Left lung (tissue), 4 donors: ENCODE measurements at regions not wholly inside any gene's neighbourhood (a gene's known extent, or its start where the extent isn't known, plus 50 kb on each side); places are given as distances from the start of the nearest gene placed in this dataset.

Experiments used
- ATAC-seq: fragments of 200-7000 bp; cut with Tn5 transposase; one replicate; pipeline ENCODE4 v1.9.1; 2020; ENCODE audit warnings: moderate library complexity
- DNase-seq, 4 donors: peaks; one replicate each; pipeline ENCODE4 v3.0.0-alpha.2; 2013 to 2020
- H3K27ac ChIP-seq, 2 donors: fragments of 200-600 bp; sonication (generic) in 1 of 2; one replicate each; pipeline versions ENCODE4 v1.5.0 to v1.8.0; 2020 to 2021
- H3K27me3 ChIP-seq, 2 donors: fragments of 200-600 bp; sonication (generic) in 1 of 2; one replicate each; pipeline versions ENCODE4 v1.5.0 to v1.8.0; 2020 to 2021
- H3K36me3 ChIP-seq, 2 donors: fragments of 200-600 bp; sonication (generic) in 1 of 2; one replicate each; pipeline versions ENCODE4 v1.5.0 to v1.8.0; 2020 to 2021
- H3K4me1 ChIP-seq, 2 donors: fragments of 200-600 bp; one replicate each; pipeline ENCODE4 v1.8.0; 2021
- H3K4me3 ChIP-seq, 2 donors: fragments of 200-600 bp; sonication (generic) in 1 of 2; one replicate each; pipeline versions ENCODE4 v1.5.0 to v1.8.0; 2020 to 2021; ENCODE audit warnings: mild to moderate bottlenecking in 1 of 2
- H3K9me3 ChIP-seq, 2 donors: fragments of 200-600 bp; sonication (generic) in 1 of 2; one replicate each; pipeline versions ENCODE4 v1.5.0 to v1.8.0; 2020 to 2021
- CTCF ChIP-seq, 2 donors: fragments of 200-600 bp; sonication (generic) in 1 of 2; IDR thresholded peaks; one replicate each; pipeline versions ENCODE4 v1.5.0 to v1.8.0; 2021; ENCODE audit warnings: antibody characterized with exemption in 2 of 2
- intact Hi-C, 2 donors: fragments of 100-400 bp; cut with DNase I; formaldehyde crosslinking; loops; one replicate each; pipeline versions ENCODE4 v1.11.2 to v1.14.2; 2022
- donor health status: DM: no; HTN: yes; CAD: no.
- donor health status: DM: no; HTN: no; CAD: no.

GRCh38 chr5:164608507-164608906 lies 1103.1 kb downstream of the MAT2B start:
- Histone ChIP-seq H3K27ac (no peak overlapping the region), H3K36me3 (no peaks in the 10 kb centered on the region), H3K4me3 (no peak overlapping the region), H3K9me3 (peaks cover 0 to 2% of the 10 kb centered on the region in 2 donors), H3K27me3 (no peaks in the 10 kb centered on the region), H3K4me1 (no peaks in the 10 kb centered on the region)
- no peak for TF ChIP-seq CTCF (IDR thresholded peaks at IDR 0.05)
- ATAC-seq (no peak), DNase-seq (no peak)
- intact Hi-C loops: no loop called here

- no peak for DNase-seq
- H3K36me3 ChIP-seq: no peaks in the 10 kb centered on the region
- TF ChIP-seq CTCF (IDR thresholded peaks at IDR 0.05): no peak
- no peak overlapping the region for H3K27ac ChIP-seq
- H3K4me1 ChIP-seq: no peaks in the 10 kb centered on the region
- intact Hi-C loops: no loop called here
- H3K9me3 ChIP-seq: peaks cover 0 to 2% of the 10 kb centered on the region in 2 donors
- no peaks in the 10 kb centered on the region for H3K27me3 ChIP-seq
- no peak overlapping the region for H3K4me3 ChIP-seq
- no peak for ATAC-seq
Measured at GRCh38 chr5:164610374-164610773, 1105.0 kb downstream of the MAT2B start.

- H3K9me3 ChIP-seq: no peaks in the 10 kb centered on the region
- H3K4me3 ChIP-seq: no peak overlapping the region
- H3K27me3 ChIP-seq: no peaks in the 10 kb centered on the region
- H3K36me3 ChIP-seq: no peaks in the 10 kb centered on the region
- ATAC-seq (no peak), DNase-seq (no peak)
- no peak for TF ChIP-seq CTCF (IDR thresholded peaks at IDR 0.05)
- H3K27ac ChIP-seq: no peak overlapping the region
- intact Hi-C loops: no loop called here
- no peaks in the 10 kb centered on the region for H3K4me1 ChIP-seq
Measured at GRCh38 chr5:164614707-164615106, 1109.3 kb downstream of the MAT2B start.

- Histone ChIP-seq H3K27ac (no peak overlapping the region), H3K4me1 (no peaks in the 10 kb centered on the region), H3K4me3 (no peak overlapping the region), H3K9me3 (no peaks in the 10 kb centered on the region), H3K27me3 (no peaks in the 10 kb centered on the region), H3K36me3 (no peaks in the 10 kb centered on the region)
- no peak for DNase-seq
- TF ChIP-seq CTCF (IDR thresholded peaks at IDR 0.05): no peak
- no peak for ATAC-seq
- intact Hi-C loops: no loop called here
Measured at GRCh38 chr5:164617290-164617689, 1111.9 kb downstream of the MAT2B start.

GRCh38 chr5:164627021-164627420 lies 1121.6 kb downstream of the MAT2B start:
- ATAC-seq (no peak), DNase-seq (no peak)
- TF ChIP-seq CTCF (IDR thresholded peaks at IDR 0.05): no peak
- Histone ChIP-seq H3K4me3 (no peak overlapping the region), H3K4me1 (no peaks in the 10 kb centered on the region), H3K36me3 (no peaks in the 10 kb centered on the region), H3K27me3 (no peaks in the 10 kb centered on the region), H3K27ac (no peak overlapping the region), H3K9me3 (no peaks in the 10 kb centered on the region)
- intact Hi-C loops: no loop called here
